SKM-1 treated with dmso at 0.1 percent for 144 hours (cell line): ENCODE measurements at regions not wholly inside any gene's neighbourhood (a gene's known extent, or its start where the extent isn't known, plus 50 kb on each side); places are given as distances from the start of the nearest gene placed in this dataset.
"Not testable (repeated sequence)": the region's sequence is repeated elsewhere in the genome, so short reads cannot be mapped to it uniquely, and the experiment has no call there.

Experiments
- DNase-seq: peaks from one replicate; lab custom pipeline; 2025; ENCODE audit not compliant: unreplicated experiment; lab: John Stamatoyannopoulos, UW

- no peak for DNase-seq
Observed at GRCh38 chr2:8251856-8252255, 430.0 kb upstream of the ID2 start.

- DNase-seq, result no peak
Observed at GRCh38 chr2:8252997-8253694, 428.7 kb upstream of the ID2 start.

GRCh38 chr2:8253781-8254180 is 428.1 kb upstream of the ID2 start:
- DNase-seq, result no peak

GRCh38 chr2:8254214-8254613 is 427.6 kb upstream of the ID2 start:
- not testable (repeated sequence) for DNase-seq

- no peak for DNase-seq
Observed at GRCh38 chr2:8254791-8255447, 426.9 kb upstream of the ID2 start.

GRCh38 chr2:8255448-8255800 is 426.4 kb upstream of the ID2 start:
- DNase-seq, result no peak

- DNase-seq, result no peak
Observed at GRCh38 chr2:8256905-8257304, 425.0 kb upstream of the ID2 start.

- no peak for DNase-seq
Observed at GRCh38 chr2:8257502-8257901, 424.4 kb upstream of the ID2 start.

- DNase-seq, result no peak
Observed at GRCh38 chr2:8258406-8258805, 423.4 kb upstream of the ID2 start.

- no peak for DNase-seq
Observed at GRCh38 chr2:8259106-8259840, 422.6 kb upstream of the ID2 start.

GRCh38 chr2:8259841-8260178 is 422.0 kb upstream of the ID2 start:
- no peak for DNase-seq

GRCh38 chr2:8260213-8260612 is 421.6 kb upstream of the ID2 start:
- no peak for DNase-seq

GRCh38 chr2:8263901-8264300 is 418.0 kb upstream of the ID2 start:
- no peak for DNase-seq

GRCh38 chr2:8264981-8265380 is 416.9 kb upstream of the ID2 start:
- no peak for DNase-seq

GRCh38 chr2:8265476-8266226 is 416.2 kb upstream of the ID2 start:
- DNase-seq, result no peak

- DNase-seq, result no peak
Observed at GRCh38 chr2:8266563-8266962, 415.3 kb upstream of the ID2 start.

GRCh38 chr2:8267048-8267447 is 414.8 kb upstream of the ID2 start:
- DNase-seq, result no peak

- DNase-seq, result no peak
Observed at GRCh38 chr2:8267721-8268120, 414.1 kb upstream of the ID2 start.

GRCh38 chr2:8268172-8268783 is 413.6 kb upstream of the ID2 start:
- DNase-seq, result no peak

- DNase-seq, result no peak
Observed at GRCh38 chr2:8270699-8271098, 411.2 kb upstream of the ID2 start.

GRCh38 chr2:8271461-8271860 is 410.4 kb upstream of the ID2 start:
- no peak for DNase-seq
